Spinal cord (tissue), 9 donors: ENCODE measurements at regions not wholly inside any gene's neighbourhood (a gene's known extent, or its start where the extent isn't known, plus 50 kb on each side); places are given as distances from the start of the nearest gene placed in this dataset.
"Not testable (repeated sequence)": the region's sequence is repeated elsewhere in the genome, so short reads cannot be mapped to it uniquely, and the experiment has no call there.

ENCODE experiments used
- DNase-seq, 6 donors: peaks; one replicate each; pipeline versions ENCODE4 v3.0.0 to v3.0.0-alpha.2; 2013 to 2015; ENCODE audit warnings: low spot score in 6 of 6, low read depth in 4 of 6
- H3K27ac ChIP-seq: one replicate; pipeline ENCODE4 v1.5.1; 2013; ENCODE audit warnings: low read depth, low read length, control low read depth
- H3K27me3 ChIP-seq: one replicate; pipeline ENCODE4 v1.6.1; 2013; ENCODE audit warnings: low read length; ENCODE audit not compliant: control insufficient read depth, insufficient read depth
- H3K36me3 ChIP-seq: one replicate; pipeline ENCODE4 v1.6.1; 2013; ENCODE audit warnings: low read length; ENCODE audit not compliant: control insufficient read depth, insufficient read depth
- H3K4me1 ChIP-seq: one replicate; pipeline ENCODE4 v1.6.1; 2013; ENCODE audit warnings: low read length; ENCODE audit not compliant: control insufficient read depth, insufficient read depth
- H3K4me3 ChIP-seq: one replicate; pipeline ENCODE4 v1.5.1; 2013; ENCODE audit warnings: low read depth, low read length, control low read depth
- H3K9me3 ChIP-seq: one replicate; pipeline ENCODE4 v1.6.1; 2013; ENCODE audit warnings: low read length; ENCODE audit not compliant: control insufficient read depth, insufficient read depth
- WGBS: methylation state at CpG from one replicate; pipeline ENCODE4 v1.1.5; 2013; ENCODE audit warnings: missing lambda C conversion rate; ENCODE audit not compliant: insufficient coverage; 5-methylcytosine and 5-hydroxymethylcytosine counted together
- donor health status: healthy.

DNA sequence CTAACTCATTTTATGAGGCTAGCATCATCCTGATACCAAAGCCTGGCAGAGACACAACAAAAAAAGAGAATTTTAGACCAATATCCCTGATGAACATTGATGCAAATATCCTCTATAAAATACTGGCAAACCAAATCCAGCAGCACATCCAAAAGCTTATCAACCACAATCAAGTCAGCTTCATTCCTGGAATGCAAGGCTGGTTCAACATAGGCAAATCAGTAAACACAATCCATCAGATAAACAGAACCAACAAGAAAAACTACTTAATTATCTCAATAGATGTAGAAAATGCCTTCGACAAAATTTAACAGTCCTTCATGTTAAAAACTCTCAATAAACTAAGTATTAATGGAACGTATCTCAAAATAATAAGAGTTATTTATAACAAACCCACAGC, 433.3 kb downstream of the TFEC start:
- not testable (repeated sequence) for H3K27ac ChIP-seq, H3K27me3 ChIP-seq, H3K4me3 ChIP-seq, H3K9me3 ChIP-seq, H3K36me3 ChIP-seq, DNase-seq, H3K4me1 ChIP-seq
- no CpG with 5 or more reads among the region's 2 CpGs for WGBS

DNA sequence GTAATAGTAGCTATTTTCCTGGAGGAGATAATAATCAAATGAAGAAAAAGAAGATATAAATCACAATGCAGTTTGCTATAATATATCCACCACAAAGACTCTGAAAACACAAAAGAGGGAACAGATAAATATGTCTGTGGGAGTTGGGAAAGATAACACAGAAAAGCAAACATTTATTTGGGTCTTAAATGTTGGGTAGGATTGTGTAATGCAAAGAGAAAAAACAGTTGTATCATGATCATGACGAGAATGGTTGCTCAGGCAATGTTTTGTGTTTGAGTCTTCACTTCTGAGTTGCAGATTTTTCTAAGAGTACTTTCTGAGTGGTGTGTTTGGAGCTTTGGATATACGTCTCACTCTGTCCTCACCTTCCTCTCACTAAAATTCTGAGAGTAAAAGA, 437.5 kb downstream of the TFEC start:
- no peak for DNase-seq
- no peaks in the 10 kb centered on the region for H3K27me3 ChIP-seq
- H3K36me3 ChIP-seq: no peaks in the 10 kb centered on the region
- H3K4me3 ChIP-seq: no peak overlapping the region
- H3K27ac ChIP-seq: no peak overlapping the region
- 100% methylated on average over 1 of the region's 2 CpGs for WGBS
- peaks cover 2% of the 10 kb centered on the region for H3K9me3 ChIP-seq
- H3K4me1 ChIP-seq: no peaks in the 10 kb centered on the region

DNA sequence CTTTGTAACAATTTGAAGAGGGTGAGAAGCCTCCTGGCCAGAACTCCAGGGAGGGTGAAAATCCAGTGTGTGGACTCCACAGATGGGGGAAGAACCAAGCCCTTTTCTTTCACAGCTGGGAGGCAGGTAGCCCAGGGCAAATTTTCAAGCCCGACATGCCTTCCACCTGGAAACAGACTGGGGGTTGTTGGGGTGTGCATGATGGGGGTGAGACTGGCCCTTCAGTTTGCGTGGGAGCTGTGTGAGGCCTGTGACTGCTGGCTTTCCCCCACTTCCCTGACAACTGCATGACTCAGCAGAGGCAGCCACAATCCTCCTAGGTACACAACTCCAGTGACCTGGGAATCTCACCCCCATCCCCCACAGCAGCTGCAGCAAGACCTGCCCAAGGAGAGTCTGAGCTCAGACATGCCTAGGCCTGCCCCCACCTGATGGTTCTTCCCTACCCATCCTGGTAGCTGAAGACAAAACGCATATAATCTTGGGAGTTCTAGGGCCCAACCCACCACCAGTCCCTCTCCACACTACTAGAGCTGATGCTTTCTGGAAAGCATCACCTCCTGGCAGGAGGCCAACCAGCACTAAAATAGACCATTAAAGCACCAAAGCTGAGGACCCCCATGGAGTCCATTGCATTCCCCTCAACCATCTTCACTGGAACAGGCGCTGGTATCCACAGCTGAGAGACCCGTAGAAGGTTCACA, 445.4 kb downstream of the TFEC start:
- H3K9me3 ChIP-seq: no peaks in the 10 kb centered on the region
- no peak for DNase-seq
- H3K36me3 ChIP-seq: no peaks in the 10 kb centered on the region
- H3K4me3 ChIP-seq: no peak overlapping the region
- no peaks in the 10 kb centered on the region for H3K4me1 ChIP-seq
- H3K27ac ChIP-seq: no peak overlapping the region
- H3K27me3 ChIP-seq: no peaks in the 10 kb centered on the region
- WGBS: 81% methylated on average over 3 of the region's 5 CpGs

DNA sequence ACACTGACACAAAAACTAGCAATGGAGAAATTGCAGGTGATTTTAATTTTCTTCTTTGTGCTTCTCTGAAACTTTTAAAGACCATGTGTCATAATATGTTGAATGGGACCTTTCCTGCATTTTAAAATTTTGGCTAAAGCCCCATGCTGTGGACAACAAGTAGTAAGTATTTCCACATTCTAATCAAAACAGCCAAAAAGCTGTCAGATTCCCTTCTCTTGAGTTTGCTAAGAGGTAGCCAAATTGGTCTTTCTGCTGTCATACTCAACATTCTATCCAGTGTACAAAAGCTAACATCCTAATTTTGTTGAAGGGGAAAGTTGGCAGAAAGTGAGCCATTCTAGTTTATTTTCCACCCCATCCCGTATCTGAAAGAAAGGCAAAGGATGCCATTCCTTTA, 447.6 kb downstream of the TFEC start:
- no peaks in the 10 kb centered on the region for H3K9me3 ChIP-seq
- WGBS: no CpG with 5 or more reads among the region's 1 CpG
- DNase-seq: no peak
- no peaks in the 10 kb centered on the region for H3K4me1 ChIP-seq
- no peaks in the 10 kb centered on the region for H3K27me3 ChIP-seq
- H3K27ac ChIP-seq: no peak overlapping the region
- no peaks in the 10 kb centered on the region for H3K36me3 ChIP-seq
- H3K4me3 ChIP-seq: no peak overlapping the region

DNA sequence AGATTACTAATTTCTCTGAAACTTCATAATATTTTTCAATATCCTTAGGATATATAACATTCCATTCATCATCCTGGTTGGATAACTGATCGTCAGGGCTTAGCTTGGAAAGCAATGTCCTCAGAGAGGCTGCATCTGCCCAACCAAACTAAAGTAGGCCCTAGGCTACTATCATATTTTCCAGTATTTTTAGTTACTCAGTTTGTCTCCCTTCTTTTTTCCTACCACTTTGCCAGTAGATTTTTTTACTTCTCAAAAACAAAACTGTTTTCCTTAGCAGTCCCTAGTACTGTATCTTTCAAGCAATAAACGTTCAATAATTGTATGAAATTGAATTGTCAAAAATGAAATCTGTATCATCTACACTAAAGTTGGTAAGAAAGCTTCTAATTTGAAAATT, 452.0 kb downstream of the TFEC start:
- Histone ChIP-seq H3K36me3 (no peaks in the 10 kb centered on the region), H3K27ac (no peak overlapping the region), H3K4me3 (no peak overlapping the region), H3K4me1 (no peaks in the 10 kb centered on the region), H3K27me3 (no peaks in the 10 kb centered on the region), H3K9me3 (no peaks in the 10 kb centered on the region)
- WGBS: 93% methylated on average over 1 of the region's 2 CpGs
- DNase-seq: no peak

- Histone ChIP-seq H3K4me3 (no peak overlapping the region), H3K27me3 (no peaks in the 10 kb centered on the region), H3K36me3 (no peaks in the 10 kb centered on the region), H3K9me3 (no peaks in the 10 kb centered on the region), H3K27ac (no peak overlapping the region), H3K4me1 (no peaks in the 10 kb centered on the region)
- WGBS: 29% methylated on average over 1 of the region's 6 CpGs
- peak in 1 of 6 donors; percentile 15 for DNase-seq
Observed at GRCh38 chr7:115574681-115575291, 455.8 kb downstream of the TFEC start.

DNA sequence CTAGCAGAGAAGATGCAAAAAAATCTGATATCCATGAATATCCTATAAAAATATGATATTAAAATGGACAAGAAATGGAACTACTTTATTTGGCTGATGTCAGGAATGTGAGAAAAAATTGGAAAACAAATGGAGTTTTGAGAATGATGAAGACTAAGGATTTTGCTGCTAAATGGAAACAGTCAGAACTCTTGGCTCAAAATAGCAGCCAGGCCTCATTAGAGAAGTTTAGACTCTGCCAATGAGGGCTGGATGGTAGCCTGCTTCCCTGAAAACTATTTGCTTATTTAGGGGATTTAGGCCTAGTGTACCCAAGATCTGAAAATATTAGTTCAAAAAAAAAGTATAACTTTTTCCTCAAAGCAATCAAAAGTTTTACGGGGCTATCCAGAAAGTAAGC, 458.5 kb downstream of the TFEC start:
- Histone ChIP-seq H3K9me3 (no peaks in the 10 kb centered on the region), H3K4me3 (no peak overlapping the region)

DNA sequence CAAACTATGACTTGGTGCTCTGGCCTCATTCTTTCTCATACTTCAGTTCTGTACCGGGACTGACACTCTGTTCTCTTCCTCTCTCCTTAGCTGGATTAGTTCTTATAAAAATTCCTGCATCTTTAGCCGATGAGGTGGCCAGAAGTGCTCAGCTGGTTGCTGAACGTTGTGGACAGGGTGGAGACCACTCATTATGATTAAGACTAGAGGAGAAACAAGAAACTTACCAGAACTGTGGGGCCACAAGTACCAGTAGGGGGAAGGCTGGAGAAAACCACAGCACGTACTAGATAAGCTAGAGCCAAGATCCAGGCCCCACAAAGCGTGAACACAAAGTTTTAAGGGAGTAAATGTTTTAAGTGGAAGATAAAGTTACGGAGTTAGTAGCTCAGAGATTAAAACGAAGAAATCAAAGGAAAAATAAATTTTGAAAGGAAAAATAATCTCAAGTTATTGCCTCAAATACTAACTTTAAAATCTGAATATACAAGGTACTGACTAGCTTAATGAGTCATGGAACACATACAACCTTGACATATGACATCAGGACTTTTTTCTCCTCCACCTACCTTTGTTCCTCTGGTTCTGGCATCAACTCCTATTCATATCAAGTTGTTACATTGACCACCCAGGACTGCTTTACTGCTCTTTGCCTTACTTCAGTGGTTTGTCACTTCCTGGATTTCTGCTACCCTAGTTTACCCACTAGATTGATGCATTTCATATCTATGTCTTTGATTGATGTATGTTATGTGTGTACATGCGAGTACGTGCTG, 469.0 kb downstream of the TFEC start:
- Histone ChIP-seq H3K4me1 (no peaks in the 10 kb centered on the region), H3K27ac (no peak overlapping the region), H3K4me3 (no peak overlapping the region), H3K36me3 (no peaks in the 10 kb centered on the region), H3K9me3 (no peaks in the 10 kb centered on the region), H3K27me3 (no peaks in the 10 kb centered on the region)
- 72% methylated on average over 3 of the region's 9 CpGs for WGBS
- DNase-seq: no peak

More for the DNA sequence above, 458.5 kb downstream of the TFEC start:
- no peaks in the 10 kb centered on the region for H3K27me3 ChIP-seq
- no peaks in the 10 kb centered on the region for H3K4me1 ChIP-seq
- DNase-seq: peak in 1 of 6 donors; percentile 41
- no peaks in the 10 kb centered on the region for H3K36me3 ChIP-seq
- no peak overlapping the region for H3K27ac ChIP-seq
- no CpG with 5 or more reads among the region's 1 CpG for WGBS

- WGBS: no CpG with 5 or more reads among the region's 1 CpG
- no peak for DNase-seq
- H3K9me3 ChIP-seq: no peaks in the 10 kb centered on the region
- no peaks in the 10 kb centered on the region for H3K36me3 ChIP-seq
- H3K4me3 ChIP-seq: no peak overlapping the region
- no peaks in the 10 kb centered on the region for H3K27me3 ChIP-seq
- no peaks in the 10 kb centered on the region for H3K4me1 ChIP-seq
- H3K27ac ChIP-seq: no peak overlapping the region
Observed at GRCh38 chr7:115559877-115560276, 470.7 kb downstream of the TFEC start.
